ENCODE measurements at regions not wholly inside any gene's neighbourhood (a gene's known extent, or its start where the extent isn't known, plus 50 kb on each side); places are given as distances from the start of the nearest gene placed in this dataset.

DNA sequence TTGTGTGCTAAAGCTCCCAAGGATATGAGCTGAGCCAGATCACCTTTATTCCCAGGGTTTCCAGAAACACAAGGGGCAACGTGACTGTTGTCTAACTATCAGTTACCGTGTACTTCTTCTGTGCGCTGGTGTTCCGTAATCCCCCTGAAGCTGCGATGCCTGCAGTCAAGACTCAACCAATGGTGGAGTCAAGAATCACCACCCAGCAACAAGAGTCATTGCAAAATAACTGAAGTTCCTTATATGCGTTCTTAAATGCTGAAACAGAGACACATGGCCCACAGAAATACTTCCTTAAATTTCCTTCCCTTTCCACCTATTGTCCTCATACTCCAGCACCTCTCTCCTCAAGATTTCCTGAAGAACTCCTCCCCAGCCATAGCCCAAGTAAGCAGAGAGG, 200.2 kb downstream of the KATNAL1 start:
- Histone ChIP-seq H4K5ac (ENCODE audit: insufficient read length, low read depth, low read length) (no peak overlapping the region), H3K9ac (replicated peaks in 1 of 4; ENCODE audit: extremely low read depth in 1 of 4, low read depth in 3 of 4, low read length in 3 of 4) (no peak overlapping the region), H3K4me1 (replicated peaks in 1 of 4; ENCODE audit: control insufficient read depth in 3 of 4, insufficient read depth in 4 of 4, low read length in 3 of 4) (peaks cover 0 to 3% (median 1%) of the 10 kb centered on the region in 4 experiments; a peak in 2 of 7 replicates), H3K18ac (ENCODE audit: extremely low read depth, low read length) (no peak overlapping the region; the same call in 1 of the 2 replicates), H4K20me1 (replicated peaks in 1 of 2; ENCODE audit: control insufficient read depth in 1 of 2, insufficient read depth in 2 of 2, low read length in 2 of 2) (no peaks in the 10 kb centered on the region), H3K27ac (ENCODE audit: low read depth, low read length) (no peak overlapping the region), H2AK5ac (ENCODE audit: low read depth, low read length) (no peak overlapping the region), H2BK12ac (ENCODE audit: low read depth, low read length) (no peak overlapping the region), H3K79me2 (ENCODE audit: control insufficient read depth in 1 of 2, insufficient read depth in 2 of 2, low read length in 2 of 2) (no peaks in the 10 kb centered on the region), H3K4ac (replicated peaks; ENCODE audit: insufficient read length, low read depth, low read length) (no peak overlapping the region), H4K8ac (ENCODE audit: extremely low read depth, insufficient read depth, low read length) (no peak overlapping the region), H2BK120ac (replicated peaks; ENCODE audit: low read depth, low read length) (no peak overlapping the region), H3K36me3 (ENCODE audit: control insufficient read depth in 2 of 4, insufficient read depth in 4 of 4, low read length in 3 of 4) (no peaks in the 10 kb centered on the region), H3K23me2 (ENCODE audit: low read depth, low read length) (no peaks in the 10 kb centered on the region), H3K9me3 (ENCODE audit: insufficient read depth in 2 of 2, low read depth in 1 of 2, low read length in 1 of 2) (no peaks in the 10 kb centered on the region), H3K4me3 (ENCODE audit: extremely low read depth in 1 of 4, insufficient read depth in 2 of 4, low read depth in 3 of 4, low read length in 4 of 4) (no peak overlapping the region), H3K4me2 (ENCODE audit: insufficient read depth in 1 of 2, low read depth in 2 of 2, low read length in 2 of 2) (no peak overlapping the region), H3K23ac (ENCODE audit: insufficient read length) (no peak overlapping the region), H2BK5ac (ENCODE audit: low read depth, low read length) (0 out of 2 replicates have a peak overlapping the region, but pooled peaks have one; percentile 26), H3K27me3 (replicated peaks in 1 of 4; ENCODE audit: control insufficient read depth in 3 of 4, extremely low read depth in 1 of 4, insufficient read depth in 3 of 4, low read length in 3 of 4) (peaks cover 0 to 7% (median 2%) of the 10 kb centered on the region in 4 experiments; a peak in 2 of 7 replicates), H2BK15ac (ENCODE audit: low read length) (no peak overlapping the region), H2AFZ (ENCODE audit: low read length) (0 out of 2 replicates have a peak overlapping the region, but pooled peaks have one; percentile 64), H3K56ac (replicated peaks; ENCODE audit: insufficient read length, low read depth, low read length) (no peak overlapping the region), H3K14ac (ENCODE audit: insufficient read length) (no peak overlapping the region), H3K79me1 (ENCODE audit: low read depth, low read length) (no peaks in the 10 kb centered on the region), H4K91ac (replicated peaks; ENCODE audit: insufficient read length, low read length) (peak overlapping the region; percentile 27), H2BK20ac (ENCODE audit: low read length) (0 out of 2 replicates have a peak overlapping the region, but pooled peaks have one; percentile 67)
- no peak for DNase-seq (ENCODE audit: low read depth in 1 of 2, low spot score in 2 of 2)
- FAIRE-seq: no peak
- CTCF ChIA-PET (ENCODE audit: partially characterized antibody): interaction anchor here (2.9 kb wide), 1 partner anchor 337 kb away, joined by 11 read pairs; no protein-coding TSS in a partner anchor
- POLR2A ChIA-PET (ENCODE audit: partially characterized antibody): no interaction called here
- WGBS, 2 experiments (ENCODE audit: extremely low coverage in 1 of 2, insufficient coverage in 1 of 2, insufficient read length in 1 of 2, insufficient replicate concordance in 2 of 2, low coverage in 1 of 2, low lambda C conversion rate in 2 of 2, missing lambda C conversion rate in 1 of 2): 95% methylated on average over 6 of the region's 6 CpGs; no CpG with 5 or more reads in 1 of the 2 experiments
- no peak for TF ChIP-seq JUN (IDR thresholded peaks at IDR 0.05; ENCODE audit: low read depth, low read length)
- no peak for TF ChIP-seq SP4 (IDR thresholded peaks at IDR 0.05; ENCODE audit: low read length)
- no peak for TF ChIP-seq SP1 (IDR thresholded peaks at IDR 0.05; ENCODE audit: low read depth, low read length)
- TF ChIP-seq MAX (IDR thresholded peaks at IDR 0.05): no peak
- no peak for TF ChIP-seq RNF2 (IDR thresholded peaks at IDR 0.05; ENCODE audit: borderline replicate concordance, low read depth, low read length, missing control alignments, poor library complexity, severe bottlenecking)
- no peak for TF ChIP-seq CREB1 (IDR thresholded peaks at IDR 0.05)
- TF ChIP-seq TCF12 (IDR thresholded peaks at IDR 0.05; ENCODE audit: low read depth, low read length): no peak
- TF ChIP-seq GABPA (IDR thresholded peaks at IDR 0.05; ENCODE audit: borderline replicate concordance, insufficient read depth, low read length): no peak
- TF ChIP-seq MAFK (IDR thresholded peaks at IDR 0.05; ENCODE audit: low read depth, low read length): no peak
